SK-N-SH treated with all-trans-retinoic acid at 6 μM for 48 hours (cell line): ENCODE measurements at regions not wholly inside any gene's neighbourhood (a gene's known extent, or its start where the extent isn't known, plus 50 kb on each side); places are given as distances from the start of the nearest gene placed in this dataset.

ENCODE experiments used
- ATAC-seq: fragments of 200-7000 bp; cut with Tn5 transposase; 3 replicates; pipeline ENCODE4 v1.9.1; 2020; ENCODE audit warnings: mild to moderate bottlenecking, moderate library complexity
- ARNTL ChIP-seq: fragments of 450-650 bp; formaldehyde crosslinking; IDR thresholded peaks from 2 replicates; pipeline ENCODE4 v1.5.0; 2020; ENCODE audit warnings: low read depth, mild to moderate bottlenecking, moderate library complexity, borderline replicate concordance
- BACH2 ChIP-seq: fragments of 250-450 bp; sonication (Bioruptor Pico); IDR thresholded peaks from 2 replicates; pipeline ENCODE4 v1.9.0; 2021; ENCODE audit warnings: mild to moderate bottlenecking, borderline replicate concordance
- CREB5 ChIP-seq: fragments of 250-450 bp; sonication (Bioruptor Pico); IDR thresholded peaks from 2 replicates; pipeline ENCODE4 v1.5.1; 2020; ENCODE audit warnings: low read depth, mild to moderate bottlenecking, moderate library complexity
- CSDC2 ChIP-seq: fragments of 250-450 bp; sonication (Bioruptor Pico); IDR thresholded peaks from 2 replicates; pipeline ENCODE4 v1.5.0; 2020; ENCODE audit warnings: mild to moderate bottlenecking, moderate library complexity
- CSRNP3 ChIP-seq: fragments of 250-450 bp; sonication (Bioruptor Pico); IDR thresholded peaks from 2 replicates; pipeline ENCODE4 v1.5.1; 2021; ENCODE audit warnings: mild to moderate bottlenecking, moderate library complexity
- ESRRG ChIP-seq: fragments of 250-450 bp; sonication (Bioruptor Pico); IDR thresholded peaks from 2 replicates; pipeline ENCODE4 v1.6.1; 2021; ENCODE audit warnings: mild to moderate bottlenecking
- ISL1 ChIP-seq: fragments of 250-450 bp; sonication (Bioruptor Pico); IDR thresholded peaks from 2 replicates; pipeline ENCODE4 v2.1.2; 2022; ENCODE audit warnings: mild to moderate bottlenecking, moderate library complexity
- PATZ1 ChIP-seq: fragments of 250-450 bp; sonication (Bioruptor Pico); IDR thresholded peaks from 2 replicates; pipeline ENCODE4 v1.8.0; 2020; ENCODE audit warnings: mild to moderate bottlenecking, moderate library complexity, borderline replicate concordance
- PPARA ChIP-seq: fragments of 250-450 bp; sonication (Bioruptor Pico); IDR thresholded peaks from 2 replicates; pipeline ENCODE4 v1.5.0; 2020; ENCODE audit warnings: mild to moderate bottlenecking, borderline replicate concordance
- RARB ChIP-seq: fragments of 250-450 bp; sonication (Bioruptor Pico); IDR thresholded peaks from 2 replicates; pipeline ENCODE4 v1.8.0; 2021; ENCODE audit warnings: mild to moderate bottlenecking, moderate library complexity
- SNAI2 ChIP-seq: fragments of 250-450 bp; sonication (Bioruptor Pico); IDR thresholded peaks from 2 replicates; pipeline ENCODE4 v1.5.0; 2020; ENCODE audit warnings: mild to moderate bottlenecking, moderate library complexity
- TCF4 ChIP-seq: fragments of 250-450 bp; sonication (Bioruptor Pico); IDR thresholded peaks from 2 replicates; pipeline ENCODE4 v1.8.0; 2021; ENCODE audit warnings: mild to moderate bottlenecking, moderate library complexity, borderline replicate concordance
- TSHZ2 ChIP-seq: fragments of 250-450 bp; sonication (Bioruptor Pico); IDR thresholded peaks from 2 replicates; pipeline ENCODE4 v1.5.0; 2020; ENCODE audit warnings: mild to moderate bottlenecking, moderate library complexity
- ZC3H10 ChIP-seq: fragments of 250-450 bp; sonication (Bioruptor Pico); IDR thresholded peaks from 2 replicates; pipeline ENCODE4 v1.5.1; 2021; ENCODE audit warnings: mild to moderate bottlenecking, moderate library complexity
- ZFP3 ChIP-seq: fragments of 250-450 bp; sonication (Bioruptor Pico); IDR thresholded peaks from 2 replicates; pipeline ENCODE4 v1.5.0; 2020; ENCODE audit warnings: mild to moderate bottlenecking, moderate library complexity
- ZFP30 ChIP-seq: fragments of 450-650 bp; formaldehyde crosslinking; IDR thresholded peaks from 2 replicates; pipeline ENCODE4 v1.5.0; 2022; ENCODE audit warnings: mild to moderate bottlenecking, moderate library complexity
- ZNF565 ChIP-seq: fragments of 450-650 bp; formaldehyde crosslinking; conservative IDR thresholded peaks from 2 replicates; pipeline ENCODE4 v1.5.0; 2020; ENCODE audit warnings: low read depth, mild to moderate bottlenecking, moderate library complexity
- ZNF70 ChIP-seq: fragments of 450-650 bp; formaldehyde crosslinking; IDR thresholded peaks from 2 replicates; pipeline ENCODE4 v1.5.0; 2020; ENCODE audit warnings: mild to moderate bottlenecking, moderate library complexity
- ZNF8 ChIP-seq: fragments of 450-650 bp; formaldehyde crosslinking; IDR thresholded peaks from 2 replicates; pipeline ENCODE4 v1.5.0; 2020; ENCODE audit warnings: mild to moderate bottlenecking, moderate library complexity

- no peak for TF ChIP-seq TSHZ2 (CRISPR knock-in tag)
Measured at GRCh38 chr20:6298049-6298448, 175.2 kb upstream of the FERMT1 start (continued).

- no peak for TF ChIP-seq PATZ1 (CRISPR knock-in tag)
- TF ChIP-seq PPARA (CRISPR knock-in tag), result no peak
- TF ChIP-seq BACH2 (CRISPR knock-in tag), result no peak
- TF ChIP-seq ZFP3 (CRISPR knock-in tag), result no peak
- TF ChIP-seq ARNTL (CRISPR knock-in tag), result no peak
- TF ChIP-seq TSHZ2 (CRISPR knock-in tag), result no peak
- no peak for TF ChIP-seq ZNF70 (CRISPR knock-in tag)
- TF ChIP-seq SNAI2 (CRISPR knock-in tag), result no peak
- no peak for TF ChIP-seq ZFP30 (CRISPR knock-in tag)
- TF ChIP-seq TCF4, result no peak
- ATAC-seq, result no peak
Measured at GRCh38 chr20:6295867-6296256, 173.0 kb upstream of the FERMT1 start.

- ATAC-seq, result no peak
- no peak for TF ChIP-seq ZC3H10 (CRISPR knock-in tag)
- no peak for TF ChIP-seq ISL1 (CRISPR knock-in tag)
- TF ChIP-seq BACH2 (CRISPR knock-in tag), result no peak
- no peak for TF ChIP-seq ESRRG
- no peak for TF ChIP-seq ZNF565 (CRISPR knock-in tag)
- no peak for TF ChIP-seq ZNF70 (CRISPR knock-in tag)
- TF ChIP-seq SNAI2 (CRISPR knock-in tag), result no peak
- TF ChIP-seq ZFP30 (CRISPR knock-in tag), result no peak
- TF ChIP-seq RARB (CRISPR knock-in tag), result no peak
Measured at GRCh38 chr20:6295127-6295866, 172.5 kb upstream of the FERMT1 start.

GRCh38 chr20:6287471-6287870, 164.6 kb upstream of the FERMT1 start:
- no peak for ATAC-seq

More at GRCh38 chr20:6287471-6287870, 164.6 kb upstream of the FERMT1 start:
- no peak for TF ChIP-seq PATZ1 (CRISPR knock-in tag)
- no peak for TF ChIP-seq CSRNP3 (CRISPR knock-in tag)
- TF ChIP-seq ESRRG, result no peak
- no peak for TF ChIP-seq ZC3H10 (CRISPR knock-in tag)
- no peak for TF ChIP-seq ZNF8 (CRISPR knock-in tag)
- TF ChIP-seq ZNF565 (CRISPR knock-in tag), result no peak
- no peak for TF ChIP-seq ARNTL (CRISPR knock-in tag)
- no peak for TF ChIP-seq RARB (CRISPR knock-in tag)
- TF ChIP-seq CREB5 (CRISPR knock-in tag), result no peak
- no peak for TF ChIP-seq CSDC2 (CRISPR knock-in tag)
- TF ChIP-seq TSHZ2 (CRISPR knock-in tag), result no peak
- no peak for TF ChIP-seq BACH2 (CRISPR knock-in tag)
- TF ChIP-seq ISL1 (CRISPR knock-in tag), result no peak
